AG20443 (cell line): ENCODE measurements at regions not wholly inside any gene's neighbourhood (a gene's known extent, or its start where the extent isn't known, plus 50 kb on each side); places are given as distances from the start of the nearest gene placed in this dataset.

Experiments
- DNase-seq: peaks from one replicate; pipeline ENCODE4 v3.0.0; 2012; ENCODE audit warnings: low spot score, mixed read lengths

- DNase-seq: no peak
Observed at GRCh38 chr16:35506018-35506897, 2046.8 kb downstream of the TP53TG3F start.

DNA sequence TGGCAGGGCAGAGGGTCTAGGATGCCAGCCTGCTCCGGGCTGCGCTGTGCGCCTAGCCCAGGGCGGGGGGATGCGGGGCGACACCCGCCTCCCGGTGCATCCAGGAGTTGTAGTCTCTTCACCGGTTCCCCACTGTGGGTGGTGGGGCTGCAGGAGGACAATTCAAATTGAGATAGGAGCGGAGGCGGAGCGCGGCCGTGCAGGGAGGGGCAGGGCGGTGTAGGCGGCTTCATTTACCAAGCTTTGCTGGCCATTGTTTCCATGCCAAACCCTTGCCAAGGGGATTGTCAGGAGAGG is 2047.4 kb downstream of the TP53TG3F start:
- DNase-seq: no peak

DNA sequence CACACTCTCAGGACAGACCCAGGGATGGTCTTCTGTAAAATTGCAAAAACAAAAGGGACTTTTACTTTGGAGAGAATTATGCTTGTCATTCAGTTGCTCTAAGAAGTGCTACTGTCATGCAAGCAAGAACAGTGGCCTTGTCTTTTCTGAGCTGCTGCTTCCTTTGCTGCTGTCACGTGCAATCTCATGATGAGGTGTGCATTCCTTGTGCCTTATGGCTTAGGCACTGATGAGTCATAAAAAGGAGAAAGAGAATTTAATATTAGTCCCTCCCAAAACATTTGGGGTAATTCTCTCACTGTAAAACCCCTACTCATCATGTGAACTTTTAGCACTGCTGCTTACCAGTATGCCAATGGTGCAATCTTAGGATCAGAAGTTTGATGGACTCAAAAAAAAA is 2051.3 kb downstream of the TP53TG3F start:
- DNase-seq: no peak

- DNase-seq: no peak
Observed at GRCh38 chr16:35516551-35516950, 2057.1 kb downstream of the TP53TG3F start.

GRCh38 chr16:35516971-35517370 is 2057.6 kb downstream of the TP53TG3F start:
- no peak for DNase-seq

GRCh38 chr16:35523991-35524390 is 2064.6 kb downstream of the TP53TG3F start:
- no peak for DNase-seq

DNA sequence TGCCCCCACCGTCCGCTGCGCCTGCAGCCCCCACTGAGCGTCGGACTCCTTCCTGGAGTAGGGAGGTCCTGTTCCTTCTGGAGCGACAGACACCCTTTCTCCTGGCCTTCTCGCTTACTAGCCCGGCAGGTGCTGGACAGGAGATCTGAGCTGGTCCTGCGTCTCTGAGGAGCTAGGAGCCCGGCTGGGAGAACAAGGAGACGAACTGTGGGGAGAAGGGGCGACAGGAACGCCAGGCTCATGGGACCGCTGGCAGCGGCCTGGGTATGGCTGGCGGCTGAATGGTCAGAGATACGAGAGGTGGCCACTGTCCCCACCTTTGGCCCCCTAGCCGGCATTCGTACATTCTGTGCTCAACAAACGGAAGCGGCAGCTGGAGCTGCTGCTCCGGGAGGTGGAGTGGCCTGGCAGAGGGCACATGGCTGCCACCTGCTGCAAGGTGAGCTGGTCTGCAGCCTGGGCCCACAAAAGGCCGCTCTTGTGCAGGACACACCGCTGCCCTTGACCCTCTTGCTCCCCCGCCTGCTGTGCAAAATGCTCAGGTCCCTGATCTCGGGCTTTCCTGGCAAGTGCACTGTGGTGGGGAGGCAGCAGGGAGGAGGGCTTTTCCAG is 2066.7 kb downstream of the TP53TG3F start:
- no peak for DNase-seq

DNA sequence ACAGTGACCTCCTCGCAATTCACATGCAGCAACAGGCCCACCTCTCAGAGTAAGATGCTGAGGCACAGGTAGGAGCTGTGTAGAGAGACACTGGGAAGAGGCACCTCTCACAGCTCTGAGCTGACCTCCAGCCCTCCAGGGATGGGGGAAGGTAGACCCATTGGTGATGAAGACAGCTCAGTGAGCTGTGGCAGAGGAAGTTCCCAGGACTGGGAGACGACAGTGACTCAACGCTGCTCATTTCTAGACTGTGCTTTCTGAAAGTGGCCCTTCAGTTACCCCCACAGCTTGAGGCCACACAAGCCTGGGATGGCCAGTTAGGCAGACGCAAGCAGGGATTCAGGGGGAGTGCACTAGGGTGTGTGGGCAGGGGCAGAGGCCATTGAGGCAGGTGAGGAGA is 2073.2 kb downstream of the TP53TG3F start:
- no peak for DNase-seq

- no peak for DNase-seq
Observed at GRCh38 chr16:35533683-35534082, 2074.3 kb downstream of the TP53TG3F start.

- DNase-seq: no peak
Observed at GRCh38 chr16:35543486-35543885, 2084.1 kb downstream of the TP53TG3F start.

DNA sequence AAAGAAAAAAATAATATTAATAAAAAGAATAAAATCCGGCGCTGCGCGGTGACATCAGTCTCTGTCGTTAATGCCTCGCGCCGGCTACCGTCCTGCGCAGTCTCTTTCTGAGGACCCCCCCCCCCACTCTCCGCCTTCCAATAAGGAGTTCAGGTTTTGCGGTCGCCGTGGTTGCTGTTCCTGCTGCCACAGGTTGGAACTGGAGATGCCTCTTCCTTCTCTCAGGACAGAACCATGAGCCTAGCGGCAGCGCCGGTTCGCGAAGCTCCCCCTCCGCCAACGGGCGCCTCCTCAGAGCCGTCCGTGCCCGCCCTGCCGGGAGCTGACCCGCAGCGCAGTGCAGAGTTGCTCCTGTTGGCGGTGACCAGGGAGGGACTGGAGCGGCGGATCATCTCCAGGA is 2093.4 kb downstream of the TP53TG3F start:
- DNase-seq: no peak

DNA sequence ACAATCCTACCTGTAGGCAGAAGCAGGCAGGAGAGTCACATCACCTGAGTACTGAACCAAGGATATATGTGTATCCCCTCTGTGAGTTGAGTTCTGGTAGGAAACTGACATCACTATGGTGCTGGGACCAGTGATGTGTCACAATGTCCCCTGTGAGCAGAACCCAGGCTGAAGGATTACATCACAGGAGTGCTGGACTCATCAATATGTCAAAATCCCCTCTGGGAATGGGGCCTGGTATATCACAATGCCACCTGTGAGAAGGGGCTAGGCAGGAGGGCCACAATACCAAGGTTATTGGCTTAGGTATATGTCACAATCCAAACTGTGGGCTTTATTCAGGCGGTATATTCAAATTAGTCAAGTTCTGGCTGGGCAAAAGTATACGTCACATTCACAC is 2098.3 kb downstream of the TP53TG3F start:
- no peak for DNase-seq

DNA sequence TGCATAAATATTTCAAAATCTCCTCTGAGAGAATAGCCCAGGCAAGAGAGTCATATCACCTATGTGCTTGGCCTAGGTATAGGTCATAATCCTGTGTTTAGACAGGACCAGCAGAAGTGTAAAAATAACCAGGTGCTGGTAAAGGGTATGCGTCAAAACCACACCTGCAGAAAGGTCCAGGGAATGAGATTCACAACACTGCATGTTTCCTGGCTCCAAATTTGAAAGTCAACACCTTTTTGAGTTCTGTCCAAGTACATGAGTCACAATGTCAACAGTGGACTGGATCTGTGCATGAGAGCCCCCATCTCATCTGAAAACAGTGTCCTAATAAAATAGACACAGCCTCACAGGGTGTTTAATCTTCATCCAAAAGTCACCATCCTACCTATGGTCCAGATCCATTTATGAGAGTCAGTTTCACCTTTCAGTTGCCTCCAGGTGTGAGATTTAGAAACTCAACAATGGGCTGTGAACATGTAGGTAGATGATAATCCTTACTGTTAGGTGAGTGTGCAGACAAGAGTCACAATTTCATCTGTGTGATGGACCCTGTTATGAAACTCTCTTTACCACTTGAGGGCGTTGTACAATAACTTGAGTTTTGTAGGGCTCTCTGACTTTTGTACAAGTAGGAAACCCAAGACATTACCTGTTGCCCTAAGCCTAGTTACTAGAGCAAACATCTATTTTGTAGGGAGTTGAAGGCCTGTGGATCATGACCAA is 2100.7 kb downstream of the TP53TG3F start:
- no peak for DNase-seq

DNA sequence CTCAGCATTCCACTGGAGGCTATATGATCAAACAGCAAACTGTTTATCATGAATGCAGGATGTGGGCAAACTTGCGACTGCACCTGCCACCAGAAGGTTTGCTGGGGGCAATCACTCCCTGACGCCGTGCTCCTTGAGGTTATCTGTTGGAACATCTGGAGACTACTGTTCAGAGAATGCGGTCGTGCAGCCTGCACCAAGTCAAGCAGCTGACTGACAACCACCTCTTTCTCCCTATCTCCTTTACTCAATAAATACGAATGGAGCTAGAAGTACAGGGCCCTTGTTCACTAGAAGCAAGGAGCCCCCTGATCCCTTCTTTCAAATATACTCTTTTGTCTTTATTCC is 2101.2 kb downstream of the TP53TG3F start:
- DNase-seq: no peak

DNA sequence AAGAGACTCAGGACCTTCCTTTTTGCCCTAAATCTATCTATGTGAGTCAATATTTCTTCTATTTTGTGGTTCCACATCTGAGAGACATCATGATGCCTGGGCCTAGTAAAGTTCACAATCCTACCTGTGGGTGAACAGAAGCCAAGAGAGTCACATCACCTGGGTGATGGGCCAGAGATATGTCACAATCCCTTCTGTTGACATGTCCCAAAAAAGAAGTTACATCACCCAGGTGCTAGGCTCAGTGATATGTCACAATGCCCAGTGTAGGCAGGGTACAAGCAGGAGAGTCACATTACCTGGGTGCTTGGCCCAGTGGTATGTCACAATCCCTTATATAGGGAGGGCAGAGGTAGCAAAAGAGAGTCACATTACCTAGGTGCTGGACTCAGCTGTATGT is 2101.9 kb downstream of the TP53TG3F start:
- no peak for DNase-seq

DNA sequence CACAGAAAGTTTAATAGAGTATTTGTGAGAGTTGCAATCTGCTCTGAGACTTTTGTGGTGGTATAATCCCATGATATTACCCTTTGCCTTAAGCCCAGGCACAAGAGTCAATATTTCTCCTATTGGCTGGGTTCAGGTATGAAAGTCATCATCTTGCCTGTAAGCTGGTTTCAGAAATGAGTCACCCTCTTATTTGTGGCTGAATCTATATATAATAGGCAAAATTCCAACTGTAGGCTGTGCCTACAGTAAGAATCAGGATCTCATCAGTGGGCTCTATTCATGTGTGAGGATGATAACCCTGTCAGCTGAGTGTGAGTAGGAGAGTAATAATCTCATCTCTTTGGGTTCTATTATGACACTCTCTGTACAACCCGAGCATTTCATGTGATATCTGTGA is 2103.1 kb downstream of the TP53TG3F start:
- DNase-seq: no peak

- DNase-seq: no peak
Observed at GRCh38 chr16:35562919-35563318, 2103.5 kb downstream of the TP53TG3F start.

GRCh38 chr16:35564148-35564547 is 2104.7 kb downstream of the TP53TG3F start:
- no peak for DNase-seq

DNA sequence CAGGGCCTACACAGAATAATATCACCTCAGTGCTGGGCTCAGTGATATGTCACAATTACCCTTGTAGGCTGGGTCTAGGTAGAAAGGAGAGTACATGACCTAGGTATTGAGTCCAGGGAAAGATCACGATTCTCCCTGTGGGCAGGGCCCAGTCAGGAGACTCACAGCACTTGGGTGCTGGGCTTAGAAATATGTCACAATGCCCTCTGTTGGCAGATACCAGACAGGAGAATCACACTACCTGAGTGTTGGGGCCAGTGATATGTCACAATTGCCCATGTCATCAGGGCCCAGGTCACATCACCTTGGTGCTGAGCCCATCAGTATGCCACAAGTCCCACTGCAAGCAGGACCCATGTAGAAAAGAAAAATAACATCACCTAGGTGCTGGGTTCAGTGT is 2105.5 kb downstream of the TP53TG3F start:
- DNase-seq: no peak

GRCh38 chr16:35565626-35566025 is 2106.2 kb downstream of the TP53TG3F start:
- no peak for DNase-seq

- no peak for DNase-seq
Observed at GRCh38 chr16:35569413-35569812, 2110.0 kb downstream of the TP53TG3F start.

DNA sequence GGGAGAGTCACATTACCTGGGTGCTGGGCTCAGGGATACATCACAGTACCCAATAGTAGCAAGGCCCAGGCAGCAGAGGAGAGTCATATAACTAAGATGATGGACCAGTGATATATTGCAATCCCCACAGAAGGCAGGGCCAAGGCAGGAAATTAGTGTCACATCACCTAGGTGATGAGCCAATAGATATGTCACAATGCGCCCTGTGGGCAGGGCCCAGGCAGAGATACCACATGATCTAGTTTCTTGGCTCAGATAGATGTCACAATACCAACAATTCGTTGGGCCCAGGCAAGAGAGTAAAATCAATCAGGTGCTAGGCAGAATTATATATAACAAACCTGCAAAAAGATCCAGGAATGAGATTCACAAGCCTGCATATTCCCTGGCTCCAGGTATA is 2111.5 kb downstream of the TP53TG3F start:
- no peak for DNase-seq

DNA sequence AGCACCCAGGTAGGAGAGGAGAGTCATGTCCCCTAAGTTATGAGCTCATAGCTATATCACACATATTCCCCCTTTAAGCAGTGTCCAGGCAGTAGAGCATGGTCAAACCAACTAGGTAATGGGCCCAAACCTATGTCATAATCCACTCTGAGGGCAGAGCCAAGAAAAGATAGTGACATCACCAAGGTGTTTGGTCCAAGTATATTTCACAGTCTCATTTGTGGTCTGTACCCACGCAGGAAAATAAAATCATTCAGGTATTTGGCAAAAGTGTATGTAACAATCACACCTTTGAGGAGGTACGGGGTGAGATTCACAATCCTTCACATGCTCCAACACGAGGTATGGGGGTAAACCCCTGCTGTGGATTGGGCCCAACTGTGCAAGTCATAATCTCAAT is 2112.8 kb downstream of the TP53TG3F start:
- DNase-seq: no peak
